ENCODE measurements at regions not wholly inside any gene's neighbourhood (a gene's known extent, or its start where the extent isn't known, plus 50 kb on each side); places are given as distances from the start of the nearest gene placed in this dataset.
"Not testable (repeated sequence)": the region's sequence is repeated elsewhere in the genome, so short reads cannot be mapped to it uniquely, and the experiment has no call there.

- H3K4me3 ChIP-seq (ENCODE audit: low read length) = no peak overlapping the region
- TF ChIP-seq ZNF274 (IDR thresholded peaks at IDR 0.05; ENCODE audit: low read depth, low read length) = no peak
Observed at GRCh38 chr5:90263102-90263820, 146.3 kb downstream of the CETN3 start.

GRCh38 chr5:90251447-90251846 is 158.1 kb downstream of the CETN3 start:
- TF ChIP-seq ZNF274 (IDR thresholded peaks at IDR 0.05; ENCODE audit: low read depth, low read length) = no peak
- H3K4me3 ChIP-seq (ENCODE audit: low read length) = no peak overlapping the region

- no peak for TF ChIP-seq ZNF274 (IDR thresholded peaks at IDR 0.05; ENCODE audit: low read depth, low read length)
- no peak overlapping the region for H3K4me3 ChIP-seq (ENCODE audit: low read length)
Observed at GRCh38 chr5:90248640-90249039, 160.9 kb downstream of the CETN3 start.

GRCh38 chr5:90243848-90244247 is 165.7 kb downstream of the CETN3 start:
- not testable (repeated sequence) for H3K4me3 ChIP-seq (ENCODE audit: low read length)

- no peak overlapping the region for H3K4me3 ChIP-seq (ENCODE audit: low read length)
- TF ChIP-seq ZNF274 (IDR thresholded peaks at IDR 0.05; ENCODE audit: low read depth, low read length) = no peak
Observed at GRCh38 chr5:90233476-90233875, 176.1 kb downstream of the CETN3 start.

GRCh38 chr5:90231688-90232087 is 177.9 kb downstream of the CETN3 start:
- no peak for TF ChIP-seq ZNF274 (IDR thresholded peaks at IDR 0.05; ENCODE audit: low read depth, low read length)
- no peak overlapping the region for H3K4me3 ChIP-seq (ENCODE audit: low read length)

GRCh38 chr5:90227683-90228082 is 181.9 kb downstream of the CETN3 start:
- TF ChIP-seq ZNF274 (IDR thresholded peaks at IDR 0.05; ENCODE audit: low read depth, low read length) = no peak
- no peak overlapping the region for H3K4me3 ChIP-seq (ENCODE audit: low read length)

- TF ChIP-seq ZNF274 (IDR thresholded peaks at IDR 0.05; ENCODE audit: low read depth, low read length) = no peak
- no peak overlapping the region for H3K4me3 ChIP-seq (ENCODE audit: low read length)
Observed at GRCh38 chr5:90226433-90227099, 183.0 kb downstream of the CETN3 start.

GRCh38 chr5:90224342-90224741 is 185.2 kb downstream of the CETN3 start:
- no peak overlapping the region for H3K4me3 ChIP-seq (ENCODE audit: low read length)
- TF ChIP-seq ZNF274 (IDR thresholded peaks at IDR 0.05; ENCODE audit: low read depth, low read length) = no peak

- TF ChIP-seq ZNF274 (IDR thresholded peaks at IDR 0.05; ENCODE audit: low read depth, low read length) = no peak
- no peak overlapping the region for H3K4me3 ChIP-seq (ENCODE audit: low read length)
Observed at GRCh38 chr5:90223756-90224155, 185.8 kb downstream of the CETN3 start.

GRCh38 chr5:90221951-90222350 is 187.6 kb downstream of the CETN3 start:
- no peak overlapping the region for H3K4me3 ChIP-seq (ENCODE audit: low read length)
- TF ChIP-seq ZNF274 (IDR thresholded peaks at IDR 0.05; ENCODE audit: low read depth, low read length) = no peak

GRCh38 chr5:90220554-90220953 is 189.0 kb downstream of the CETN3 start:
- TF ChIP-seq ZNF274 (IDR thresholded peaks at IDR 0.05; ENCODE audit: low read depth, low read length) = no peak
- no peak overlapping the region for H3K4me3 ChIP-seq (ENCODE audit: low read length)

- TF ChIP-seq ZNF274 (IDR thresholded peaks at IDR 0.05; ENCODE audit: low read depth, low read length) = no peak
- no peak overlapping the region for H3K4me3 ChIP-seq (ENCODE audit: low read length)
Observed at GRCh38 chr5:90214991-90215390, 194.6 kb downstream of the CETN3 start.

GRCh38 chr5:90208323-90208722 is 201.2 kb downstream of the CETN3 start:
- not testable (repeated sequence) for H3K4me3 ChIP-seq (ENCODE audit: low read length)

- no peak for TF ChIP-seq ZNF274 (IDR thresholded peaks at IDR 0.05; ENCODE audit: low read depth, low read length)
- no peak overlapping the region for H3K4me3 ChIP-seq (ENCODE audit: low read length)
Observed at GRCh38 chr5:90201923-90202322, 207.6 kb downstream of the CETN3 start.

All from GM08714 (cell line).